NCI-H226 (cell line): ENCODE measurements at regions not wholly inside any gene's neighbourhood (a gene's known extent, or its start where the extent isn't known, plus 50 kb on each side); places are given as distances from the start of the nearest gene placed in this dataset.
"Not testable (repeated sequence)": the region's sequence is repeated elsewhere in the genome, so short reads cannot be mapped to it uniquely, and the experiment has no call there.

Source experiments
- DNase-seq: peaks from one replicate; pipeline ENCODE4 v3.0.0-alpha.2; 2015

GRCh38 chr12:88733008-88733407 is 152.7 kb upstream of the KITLG start:
- DNase-seq = no peak

GRCh38 chr12:88729196-88729595 is 148.9 kb upstream of the KITLG start:
- DNase-seq = no peak

- DNase-seq = peak; percentile 26
Observed at GRCh38 chr12:88726806-88727720, 146.8 kb upstream of the KITLG start.

GRCh38 chr12:88725592-88726143 is 145.4 kb upstream of the KITLG start:
- no peak for DNase-seq

GRCh38 chr12:88723219-88723618 is 142.9 kb upstream of the KITLG start:
- DNase-seq = peak; percentile 33

- DNase-seq = no peak
Observed at GRCh38 chr12:88720785-88721650, 140.7 kb upstream of the KITLG start.

GRCh38 chr12:88720231-88720630 is 140.0 kb upstream of the KITLG start:
- no peak for DNase-seq

GRCh38 chr12:88717188-88717587 is 136.9 kb upstream of the KITLG start:
- no peak for DNase-seq

- no peak for DNase-seq
Observed at GRCh38 chr12:88716240-88716639, 136.0 kb upstream of the KITLG start.

GRCh38 chr12:88715673-88716072 is 135.4 kb upstream of the KITLG start:
- no peak for DNase-seq

- DNase-seq = not testable (repeated sequence)
Observed at GRCh38 chr12:88714263-88714882, 134.1 kb upstream of the KITLG start.

GRCh38 chr12:88707800-88708199 is 127.5 kb upstream of the KITLG start:
- DNase-seq = no peak

GRCh38 chr12:88706286-88706685 is 126.0 kb upstream of the KITLG start:
- DNase-seq = no peak

GRCh38 chr12:88703790-88704189 is 123.5 kb upstream of the KITLG start:
- peak; percentile 22 for DNase-seq

- DNase-seq = no peak
Observed at GRCh38 chr12:88698471-88698870, 118.2 kb upstream of the KITLG start.

GRCh38 chr12:88693837-88694445 is 113.7 kb upstream of the KITLG start:
- no peak for DNase-seq

GRCh38 chr12:88691811-88692210 is 111.5 kb upstream of the KITLG start:
- DNase-seq = no peak

GRCh38 chr12:88684610-88685009 is 104.3 kb upstream of the KITLG start:
- no peak for DNase-seq

GRCh38 chr12:88684170-88684569 is 103.9 kb upstream of the KITLG start:
- DNase-seq = no peak

- DNase-seq = no peak
Observed at GRCh38 chr12:88683628-88684027, 103.4 kb upstream of the KITLG start.

GRCh38 chr12:88681271-88681670 is 101.0 kb upstream of the KITLG start:
- no peak for DNase-seq

GRCh38 chr12:88677464-88677863 is 97.2 kb upstream of the KITLG start:
- DNase-seq = no peak

GRCh38 chr12:88667615-88668014 is 87.3 kb upstream of the KITLG start:
- DNase-seq = not testable (repeated sequence)
